HEK293 (cell line): ENCODE measurements at regions not wholly inside any gene's neighbourhood (a gene's known extent, or its start where the extent isn't known, plus 50 kb on each side); places are given as distances from the start of the nearest gene placed in this dataset.

Experiments used
- CTCF ChIA-PET: fragments of 350-600 bp; formaldehyde crosslinking; extraction: SDS; loops from one replicate; lab custom pipeline; 2021; ENCODE audit warnings: antibody characterized with exemption; lab: Yijun Ruan, JAX
- POLR2A ChIA-PET: fragments of 300-600 bp; formaldehyde crosslinking; extraction: SDS; loops from one replicate; lab custom pipeline; 2020; ENCODE audit warnings: antibody characterized with exemption, inconsistent platforms; lab: Yijun Ruan, JAX
- H3K27ac ChIP-seq: fragments of 200-500 bp; sonication (Bioruptor generic); 2 replicates; pipeline ENCODE4 v1.5.1; 2014; ENCODE audit warnings: low read depth, low read length, control low read depth, inconsistent platforms; ENCODE audit errors: extremely low read depth
- H3K36me3 ChIP-seq, 2 experiments: fragments of 200-500 bp in 1 of 2; sonication (Bioruptor generic) in 1 of 2; 1 replicate in 1 of 2; 2 replicates in 1 of 2; pipeline ENCODE4 v1.5.1; 2014 to 2017; ENCODE audit warnings: inconsistent platforms in 2 of 2, low read length in 2 of 2; ENCODE audit not compliant: control insufficient read depth in 2 of 2, insufficient read depth in 1 of 2
- H3K4me1 ChIP-seq: fragments of 200-500 bp; sonication (Bioruptor generic); 2 replicates; pipeline ENCODE4 v1.5.1; 2014; ENCODE audit warnings: mild to moderate bottlenecking, low read length, inconsistent platforms; ENCODE audit not compliant: control insufficient read depth, insufficient read depth
- H3K4me3 ChIP-seq: 2 replicates; pipeline ENCODE4 v1.5.1; 2011; ENCODE audit warnings: low read depth, mild to moderate bottlenecking, control low read depth, low read length, moderate library complexity
- H3K9me3 ChIP-seq: fragments of 200-500 bp; sonication (Bioruptor generic); 2 replicates; pipeline ENCODE4 v1.5.1; 2014; ENCODE audit warnings: low read depth, low read length, inconsistent platforms; ENCODE audit not compliant: control insufficient read depth, insufficient read depth
- MEIS1 ChIP-seq: sonication (generic); formaldehyde crosslinking; IDR thresholded peaks from 2 replicates; pipeline ENCODE4 v1.8.1; 2022; ENCODE audit warnings: missing genetic modification reagents, mild to moderate bottlenecking, borderline replicate concordance
- SCRT1 ChIP-seq: fragments of 450-650 bp; formaldehyde crosslinking; IDR thresholded peaks from 2 replicates; pipeline ENCODE4 v1.5.1; 2016; ENCODE audit warnings: missing biosample characterization, missing genetic modification characterization, borderline replicate concordance
- ZBTB7A ChIP-seq: fragments of 450-650 bp; formaldehyde crosslinking; IDR thresholded peaks from 2 replicates; pipeline ENCODE4 v1.5.1; 2016; ENCODE audit warnings: low read depth, missing biosample characterization, missing genetic modification characterization
- ZNF112 ChIP-seq: fragments of 450-650 bp; formaldehyde crosslinking; IDR thresholded peaks from 2 replicates; pipeline ENCODE4 v1.5.0; 2017; ENCODE audit warnings: missing biosample characterization, missing genetic modification characterization
- ZNF184 ChIP-seq: fragments of 450-650 bp; IDR thresholded peaks from 2 replicates; pipeline ENCODE4 v1.5.1; 2018; ENCODE audit warnings: missing biosample characterization, mild to moderate bottlenecking, missing genetic modification characterization
- ZNF2 ChIP-seq: fragments of 450-650 bp; formaldehyde crosslinking; IDR thresholded peaks from 2 replicates; pipeline ENCODE4 v1.5.1; 2016; ENCODE audit warnings: missing biosample characterization, missing genetic modification characterization
- ZNF223 ChIP-seq: fragments of 450-650 bp; formaldehyde crosslinking; IDR thresholded peaks from 2 replicates; pipeline ENCODE4 v1.5.1; 2016; ENCODE audit warnings: missing biosample characterization, missing genetic modification characterization
- ZNF24 ChIP-seq: fragments of 450-650 bp; formaldehyde crosslinking; IDR thresholded peaks from 2 replicates; pipeline ENCODE4 v1.5.1; 2016; ENCODE audit warnings: missing biosample characterization, missing genetic modification characterization
- ZNF292 ChIP-seq: fragments of 450-650 bp; formaldehyde crosslinking; IDR thresholded peaks from 2 replicates; pipeline ENCODE4 v1.5.1; 2016; ENCODE audit warnings: low read depth, missing biosample characterization, missing genetic modification characterization, borderline replicate concordance
- ZNF311 ChIP-seq: fragments of 450-650 bp; formaldehyde crosslinking; IDR thresholded peaks from 2 replicates; pipeline ENCODE4 v1.5.1; 2017; ENCODE audit warnings: missing biosample characterization, missing genetic modification characterization, borderline replicate concordance
- ZNF473 ChIP-seq: fragments of 450-650 bp; formaldehyde crosslinking; IDR thresholded peaks from 2 replicates; pipeline ENCODE4 v1.5.1; 2017; ENCODE audit warnings: missing biosample characterization, missing genetic modification characterization
- ZNF521 ChIP-seq: fragments of 450-650 bp; formaldehyde crosslinking; IDR thresholded peaks from 2 replicates; pipeline ENCODE4 v1.5.1; 2017; ENCODE audit warnings: missing biosample characterization, mild to moderate bottlenecking, missing genetic modification characterization
- ZNF585B ChIP-seq: fragments of 450-650 bp; formaldehyde crosslinking; IDR thresholded peaks from 2 replicates; pipeline ENCODE4 v1.5.1; 2016; ENCODE audit warnings: missing biosample characterization, missing genetic modification characterization
- ZNF660 ChIP-seq: fragments of 450-650 bp; IDR thresholded peaks from 2 replicates; pipeline ENCODE4 v1.5.1; 2018; ENCODE audit warnings: missing biosample characterization, mild to moderate bottlenecking, missing genetic modification characterization
- ZNF837 ChIP-seq: fragments of 450-650 bp; formaldehyde crosslinking; IDR thresholded peaks from 2 replicates; pipeline ENCODE4 v1.5.1; 2016; ENCODE audit warnings: missing biosample characterization, missing genetic modification characterization
- TF ChIP-seq, protein P1 (sequence below): fragments of 450-650 bp; formaldehyde crosslinking; conservative IDR thresholded peaks from 2 replicates; pipeline ENCODE4 v1.5.1; 2016; ENCODE audit warnings: low read depth, missing biosample characterization, missing genetic modification characterization
- TF ChIP-seq, protein P2 (sequence below): fragments of 450-650 bp; formaldehyde crosslinking; IDR thresholded peaks from 2 replicates; pipeline ENCODE4 v1.5.1; 2017; ENCODE audit warnings: missing biosample characterization, missing genetic modification characterization
- TF ChIP-seq, protein P3 (sequence below): fragments of 450-650 bp; formaldehyde crosslinking; conservative IDR thresholded peaks from 2 replicates; pipeline ENCODE4 v1.5.1; 2016; ENCODE audit warnings: low read depth, missing biosample characterization, missing genetic modification characterization
- TF ChIP-seq, protein P4 (sequence below): fragments of 450-650 bp; formaldehyde crosslinking; IDR thresholded peaks from 2 replicates; pipeline ENCODE4 v1.5.1; 2016; ENCODE audit warnings: missing biosample characterization, missing genetic modification characterization

DNA sequence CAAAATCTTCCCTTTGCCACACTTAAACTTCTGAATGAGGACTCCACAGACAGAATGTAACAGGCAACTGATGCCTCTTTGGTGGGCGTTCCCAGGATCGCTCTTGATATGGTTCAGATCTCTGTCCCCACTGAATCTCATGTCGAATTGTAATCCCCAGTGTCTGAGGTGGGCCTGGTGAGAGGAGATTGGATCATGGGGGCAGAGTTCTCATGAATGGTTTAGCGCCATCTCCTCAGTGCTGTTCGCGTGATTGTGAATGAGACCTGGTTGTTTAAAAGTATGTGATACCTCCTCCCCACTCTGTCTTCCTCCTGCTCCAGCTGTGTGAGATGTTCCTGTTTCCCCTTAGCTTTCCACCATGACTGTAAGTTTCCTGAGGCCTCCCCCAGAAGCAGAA lies 111.1 kb upstream of the SLC66A3 start (continued):
- TF ChIP-seq, protein P1, sequence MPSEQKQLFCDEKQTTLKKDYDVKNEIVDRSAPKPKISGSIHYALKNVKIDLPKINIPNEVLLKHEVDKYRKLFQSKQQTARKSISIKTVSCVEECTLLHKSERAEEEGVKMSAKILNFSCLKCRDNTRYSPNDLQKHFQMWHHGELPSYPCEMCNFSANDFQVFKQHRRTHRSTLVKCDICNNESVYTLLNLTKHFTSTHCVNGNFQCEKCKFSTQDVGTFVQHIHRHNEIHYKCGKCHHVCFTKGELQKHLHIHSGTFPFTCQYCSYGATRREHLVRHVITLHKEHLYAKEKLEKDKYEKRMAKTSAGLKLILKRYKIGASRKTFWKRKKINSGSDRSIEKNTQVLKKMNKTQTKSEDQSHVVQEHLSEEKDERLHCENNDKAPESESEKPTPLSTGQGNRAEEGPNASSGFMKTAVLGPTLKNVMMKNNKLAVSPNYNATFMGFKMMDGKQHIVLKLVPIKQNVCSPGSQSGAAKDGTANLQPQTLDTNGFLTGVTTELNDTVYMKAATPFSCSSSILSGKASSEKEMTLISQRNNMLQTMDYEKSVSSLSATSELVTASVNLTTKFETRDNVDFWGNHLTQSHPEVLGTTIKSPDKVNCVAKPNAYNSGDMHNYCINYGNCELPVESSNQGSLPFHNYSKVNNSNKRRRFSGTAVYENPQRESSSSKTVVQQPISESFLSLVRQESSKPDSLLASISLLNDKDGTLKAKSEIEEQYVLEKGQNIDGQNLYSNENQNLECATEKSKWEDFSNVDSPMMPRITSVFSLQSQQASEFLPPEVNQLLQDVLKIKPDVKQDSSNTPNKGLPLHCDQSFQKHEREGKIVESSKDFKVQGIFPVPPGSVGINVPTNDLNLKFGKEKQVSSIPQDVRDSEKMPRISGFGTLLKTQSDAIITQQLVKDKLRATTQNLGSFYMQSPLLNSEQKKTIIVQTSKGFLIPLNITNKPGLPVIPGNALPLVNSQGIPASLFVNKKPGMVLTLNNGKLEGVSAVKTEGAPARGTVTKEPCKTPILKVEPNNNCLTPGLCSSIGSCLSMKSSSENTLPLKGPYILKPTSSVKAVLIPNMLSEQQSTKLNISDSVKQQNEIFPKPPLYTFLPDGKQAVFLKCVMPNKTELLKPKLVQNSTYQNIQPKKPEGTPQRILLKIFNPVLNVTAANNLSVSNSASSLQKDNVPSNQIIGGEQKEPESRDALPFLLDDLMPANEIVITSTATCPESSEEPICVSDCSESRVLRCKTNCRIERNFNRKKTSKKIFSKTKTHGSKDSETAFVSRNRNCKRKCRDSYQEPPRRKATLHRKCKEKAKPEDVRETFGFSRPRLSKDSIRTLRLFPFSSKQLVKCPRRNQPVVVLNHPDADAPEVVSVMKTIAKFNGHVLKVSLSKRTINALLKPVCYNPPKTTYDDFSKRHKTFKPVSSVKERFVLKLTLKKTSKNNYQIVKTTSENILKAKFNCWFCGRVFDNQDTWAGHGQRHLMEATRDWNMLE (tag by site-specific recombination) = no peak
- no peak for TF ChIP-seq ZNF311 (tag by site-specific recombination)
- TF ChIP-seq, protein P2, sequence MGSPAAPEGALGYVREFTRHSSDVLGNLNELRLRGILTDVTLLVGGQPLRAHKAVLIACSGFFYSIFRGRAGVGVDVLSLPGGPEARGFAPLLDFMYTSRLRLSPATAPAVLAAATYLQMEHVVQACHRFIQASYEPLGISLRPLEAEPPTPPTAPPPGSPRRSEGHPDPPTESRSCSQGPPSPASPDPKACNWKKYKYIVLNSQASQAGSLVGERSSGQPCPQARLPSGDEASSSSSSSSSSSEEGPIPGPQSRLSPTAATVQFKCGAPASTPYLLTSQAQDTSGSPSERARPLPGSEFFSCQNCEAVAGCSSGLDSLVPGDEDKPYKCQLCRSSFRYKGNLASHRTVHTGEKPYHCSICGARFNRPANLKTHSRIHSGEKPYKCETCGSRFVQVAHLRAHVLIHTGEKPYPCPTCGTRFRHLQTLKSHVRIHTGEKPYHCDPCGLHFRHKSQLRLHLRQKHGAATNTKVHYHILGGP (tag by site-specific recombination) = no peak

DNA sequence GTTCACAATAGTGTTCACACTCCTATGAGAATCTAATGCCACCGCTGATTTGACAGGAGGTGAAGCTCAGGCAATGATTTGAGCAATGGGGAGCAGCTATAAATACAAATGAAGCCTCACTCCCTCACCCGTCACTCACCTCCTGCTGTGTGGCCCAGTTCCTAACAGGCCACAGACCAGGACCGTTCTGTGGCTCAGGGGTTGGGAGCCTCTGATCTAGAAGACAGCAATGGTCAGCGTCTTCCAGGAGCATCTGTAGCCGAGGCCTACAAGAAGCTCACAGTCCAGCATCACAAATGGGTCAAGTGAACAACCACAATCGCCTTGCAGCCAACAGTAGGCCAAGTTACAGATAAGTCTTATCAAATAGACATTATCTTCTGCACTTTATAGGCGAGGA lies 110.0 kb upstream of the SLC66A3 start:
- Histone ChIP-seq H3K4me1 (no peaks in the 10 kb centered on the region), H3K4me3 (no peak overlapping the region)
- CTCF ChIA-PET = interaction anchor here (0.7 to 1.3 kb wide), 3 partner anchors 27 to 212 kb away, joined by 3 to 5 read pairs (median 4); no protein-coding TSS in a partner anchor
- POLR2A ChIA-PET = no interaction called here
- TF ChIP-seq ZNF473 (no peak), ZNF184 (tag by site-specific recombination) (no peak), ZNF24 (no peak), ZNF660 (tag by site-specific recombination) (no peak), ZNF112 (tag by site-specific recombination) (no peak), ZNF521 (tag by site-specific recombination) (no peak), MEIS1 (CRISPR knock-in tag) (no peak), SCRT1 (tag by site-specific recombination) (no peak), ZNF292 (no peak), ZNF2 (no peak), ZNF837 (no peak), ZNF223 (no peak), ZNF585B (no peak), ZBTB7A (tag by site-specific recombination) (no peak)
- TF ChIP-seq, protein P3, sequence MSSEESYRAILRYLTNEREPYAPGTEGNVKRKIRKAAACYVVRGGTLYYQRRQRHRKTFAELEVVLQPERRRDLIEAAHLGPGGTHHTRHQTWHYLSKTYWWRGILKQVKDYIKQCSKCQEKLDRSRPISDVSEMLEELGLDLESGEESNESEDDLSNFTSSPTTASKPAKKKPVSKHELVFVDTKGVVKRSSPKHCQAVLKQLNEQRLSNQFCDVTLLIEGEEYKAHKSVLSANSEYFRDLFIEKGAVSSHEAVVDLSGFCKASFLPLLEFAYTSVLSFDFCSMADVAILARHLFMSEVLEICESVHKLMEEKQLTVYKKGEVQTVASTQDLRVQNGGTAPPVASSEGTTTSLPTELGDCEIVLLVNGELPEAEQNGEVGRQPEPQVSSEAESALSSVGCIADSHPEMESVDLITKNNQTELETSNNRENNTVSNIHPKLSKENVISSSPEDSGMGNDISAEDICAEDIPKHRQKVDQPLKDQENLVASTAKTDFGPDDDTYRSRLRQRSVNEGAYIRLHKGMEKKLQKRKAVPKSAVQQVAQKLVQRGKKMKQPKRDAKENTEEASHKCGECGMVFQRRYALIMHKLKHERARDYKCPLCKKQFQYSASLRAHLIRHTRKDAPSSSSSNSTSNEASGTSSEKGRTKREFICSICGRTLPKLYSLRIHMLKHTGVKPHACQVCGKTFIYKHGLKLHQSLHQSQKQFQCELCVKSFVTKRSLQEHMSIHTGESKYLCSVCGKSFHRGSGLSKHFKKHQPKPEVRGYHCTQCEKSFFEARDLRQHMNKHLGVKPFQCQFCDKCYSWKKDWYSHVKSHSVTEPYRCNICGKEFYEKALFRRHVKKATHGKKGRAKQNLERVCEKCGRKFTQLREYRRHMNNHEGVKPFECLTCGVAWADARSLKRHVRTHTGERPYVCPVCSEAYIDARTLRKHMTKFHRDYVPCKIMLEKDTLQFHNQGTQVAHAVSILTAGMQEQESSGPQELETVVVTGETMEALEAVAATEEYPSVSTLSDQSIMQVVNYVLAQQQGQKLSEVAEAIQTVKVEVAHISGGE = no peak
- TF ChIP-seq, protein P4, sequence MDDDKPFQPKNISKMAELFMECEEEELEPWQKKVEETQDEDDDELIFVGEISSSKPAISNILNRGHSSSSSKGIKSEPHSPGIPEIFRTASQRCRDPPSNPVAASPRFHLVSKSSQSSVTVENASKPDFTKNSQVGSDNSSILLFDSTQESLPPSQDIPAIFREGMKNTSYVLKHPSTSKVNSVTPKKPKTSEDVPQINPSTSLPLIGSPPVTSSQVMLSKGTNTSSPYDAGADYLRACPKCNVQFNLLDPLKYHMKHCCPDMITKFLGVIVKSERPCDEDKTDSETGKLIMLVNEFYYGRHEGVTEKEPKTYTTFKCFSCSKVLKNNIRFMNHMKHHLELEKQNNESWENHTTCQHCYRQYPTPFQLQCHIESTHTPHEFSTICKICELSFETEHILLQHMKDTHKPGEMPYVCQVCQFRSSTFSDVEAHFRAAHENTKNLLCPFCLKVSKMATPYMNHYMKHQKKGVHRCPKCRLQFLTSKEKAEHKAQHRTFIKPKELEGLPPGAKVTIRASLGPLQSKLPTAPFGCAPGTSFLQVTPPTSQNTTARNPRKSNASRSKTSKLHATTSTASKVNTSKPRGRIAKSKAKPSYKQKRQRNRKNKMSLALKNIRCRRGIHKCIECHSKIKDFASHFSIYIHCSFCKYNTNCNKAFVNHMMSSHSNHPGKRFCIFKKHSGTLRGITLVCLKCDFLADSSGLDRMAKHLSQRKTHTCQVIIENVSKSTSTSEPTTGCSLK (tag by site-specific recombination) = no peak
- TF ChIP-seq, all 188 proteins: peak for 0
- no peak overlapping the region for H3K27ac ChIP-seq
- no peaks in the 10 kb centered on the region for H3K9me3 ChIP-seq
- H3K36me3 ChIP-seq = no peaks in the 10 kb centered on the region
